CD4-positive, alpha-beta T cell (primary cell): ENCODE measurements at regions not wholly inside any gene's neighbourhood (a gene's known extent, or its start where the extent isn't known, plus 50 kb on each side); places are given as distances from the start of the nearest gene placed in this dataset.

Experiments used
- ATAC-seq: fragments of 200-7000 bp; cut with Tn5 transposase; one replicate; pipeline ENCODE4 v1.10.0; 2022; ENCODE audit warnings: mild to moderate bottlenecking; ENCODE audit not compliant: poor library complexity
- CTCF ChIA-PET: fragments of 350-600 bp; sonication (Branson Sonifier 250); formaldehyde crosslinking; loops from one replicate; lab custom pipeline; 2021; ENCODE audit warnings: antibody characterized with exemption, inconsistent platforms; lab: Charles Lee
- POLR2A ChIA-PET: fragments of 350-600 bp; sonication (Branson Sonifier 250); formaldehyde crosslinking; loops from one replicate; lab custom pipeline; 2021; ENCODE audit warnings: antibody characterized with exemption, inconsistent platforms; lab: Charles Lee
- DNase-seq, 14 experiments: peaks; one replicate each; pipeline ENCODE4 v3.0.0-alpha.2; 2013 to 2020; ENCODE audit warnings: mixed read lengths in 2 of 14
- H3K27ac ChIP-seq, 2 donors: one replicate each; pipeline versions ENCODE4 v1.5.1 to v1.7.0; 2013; ENCODE audit warnings: low read length in 2 of 2, low read depth in 1 of 2, mild to moderate bottlenecking in 1 of 2
- H3K27me3 ChIP-seq, 2 experiments: 1 replicate in 1 of 2; 2 replicates in 1 of 2; pipeline versions ENCODE4 v1.6.1 to v1.7.0; 2013; ENCODE audit warnings: low read length in 2 of 2, control low read depth in 1 of 2, mild to moderate bottlenecking in 1 of 2, moderate library complexity in 1 of 2; ENCODE audit not compliant: insufficient read depth in 2 of 2, control insufficient read depth in 1 of 2
- H3K36me3 ChIP-seq: one replicate; pipeline ENCODE4 v1.6.1; 2013; ENCODE audit warnings: low read length, control low read depth; ENCODE audit not compliant: insufficient read depth
- H3K4me1 ChIP-seq: one replicate; pipeline ENCODE4 v1.6.1; 2013; ENCODE audit warnings: low read length, control low read depth; ENCODE audit not compliant: insufficient read depth
- H3K4me3 ChIP-seq: one replicate; pipeline ENCODE4 v1.5.1; 2013; ENCODE audit warnings: mild to moderate bottlenecking, low read length, moderate library complexity
- H3K9me3 ChIP-seq, 2 experiments: 1 replicate in 1 of 2; 2 replicates in 1 of 2; pipeline versions ENCODE4 v1.6.1 to v1.7.0; 2013; ENCODE audit warnings: low read length in 2 of 2, mild to moderate bottlenecking in 2 of 2, control low read depth in 1 of 2, moderate library complexity in 1 of 2; ENCODE audit not compliant: control insufficient read depth in 1 of 2, insufficient read depth in 1 of 2
- H3K27ac Mint-ChIP-seq: one replicate; pipeline ENCODE4 v1.8.0; 2020; ENCODE audit warnings: mixed read lengths
- H3K27me3 Mint-ChIP-seq: one replicate; pipeline ENCODE4 v1.8.0; 2021; ENCODE audit warnings: mixed read lengths
- H3K36me3 Mint-ChIP-seq: one replicate; pipeline ENCODE4 v1.8.0; 2021; ENCODE audit warnings: low read depth, mixed read lengths
- H3K4me1 Mint-ChIP-seq: one replicate; pipeline ENCODE4 v1.8.0; 2021; ENCODE audit warnings: low read depth, mixed read lengths
- H3K4me3 Mint-ChIP-seq: one replicate; pipeline ENCODE4 v1.8.0; 2020; ENCODE audit warnings: mild to moderate bottlenecking, mixed read lengths
- H3K9me3 Mint-ChIP-seq: one replicate; pipeline ENCODE4 v1.8.0; 2020; ENCODE audit warnings: mixed read lengths
- intact Hi-C, 2 experiments: fragments of 100-400 bp; cut with DNase I in 1 of 2; cut with micrococcal nuclease in 1 of 2; formaldehyde crosslinking; loops; one replicate each; pipeline versions ENCODE4 v1.15.1 to v1.9.0; 2023 to 2025; cut with DNase I, micrococcal nuclease
- TF ChIP-seq, protein P1 (sequence below): fragments of 200-600 bp; IDR thresholded peaks from one replicate; pipeline ENCODE4 v1.8.0; 2022; ENCODE audit warnings: antibody characterized with exemption, mild to moderate bottlenecking

DNA sequence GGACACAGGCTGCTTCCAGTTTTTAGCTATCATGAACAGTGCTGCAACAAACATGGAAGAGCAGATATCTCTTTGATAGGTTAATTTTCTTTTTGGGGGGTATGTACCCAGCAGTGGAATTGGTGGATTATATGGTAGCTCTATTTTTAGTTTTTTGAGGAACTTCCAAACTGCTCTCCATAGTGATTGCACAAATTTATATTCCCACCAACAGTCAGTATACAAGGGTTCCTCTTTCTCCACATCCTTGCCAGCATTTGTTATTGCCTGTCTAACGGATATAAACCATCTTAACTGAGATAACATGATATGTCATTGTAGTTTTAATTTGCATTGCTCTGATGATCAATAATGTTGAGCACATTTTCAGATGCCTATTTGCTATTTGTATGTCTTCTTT lies 237.6 kb downstream of the MMUT start:
- no peak overlapping the region for H3K27ac ChIP-seq
- H3K36me3 Mint-ChIP-seq: no peaks in the 10 kb centered on the region
- H3K27ac Mint-ChIP-seq: no peak overlapping the region
- ATAC-seq: no peak
- CTCF ChIA-PET: no interaction called here
- H3K9me3 Mint-ChIP-seq: peaks cover 13% of the 10 kb centered on the region
- H3K4me1 ChIP-seq: no peaks in the 10 kb centered on the region
- H3K27me3 Mint-ChIP-seq: no peaks in the 10 kb centered on the region
- H3K4me3 ChIP-seq: no peak overlapping the region
- no peaks in the 10 kb centered on the region for H3K4me1 Mint-ChIP-seq
- DNase-seq: no peak
- no peaks in the 10 kb centered on the region for H3K36me3 ChIP-seq
- H3K4me3 Mint-ChIP-seq: no peak overlapping the region
- POLR2A ChIA-PET: no interaction called here
- no peaks in the 10 kb centered on the region for H3K9me3 ChIP-seq
- no peaks in the 10 kb centered on the region for H3K27me3 ChIP-seq
- intact Hi-C loops: no loop called here
- TF ChIP-seq, protein P1, sequence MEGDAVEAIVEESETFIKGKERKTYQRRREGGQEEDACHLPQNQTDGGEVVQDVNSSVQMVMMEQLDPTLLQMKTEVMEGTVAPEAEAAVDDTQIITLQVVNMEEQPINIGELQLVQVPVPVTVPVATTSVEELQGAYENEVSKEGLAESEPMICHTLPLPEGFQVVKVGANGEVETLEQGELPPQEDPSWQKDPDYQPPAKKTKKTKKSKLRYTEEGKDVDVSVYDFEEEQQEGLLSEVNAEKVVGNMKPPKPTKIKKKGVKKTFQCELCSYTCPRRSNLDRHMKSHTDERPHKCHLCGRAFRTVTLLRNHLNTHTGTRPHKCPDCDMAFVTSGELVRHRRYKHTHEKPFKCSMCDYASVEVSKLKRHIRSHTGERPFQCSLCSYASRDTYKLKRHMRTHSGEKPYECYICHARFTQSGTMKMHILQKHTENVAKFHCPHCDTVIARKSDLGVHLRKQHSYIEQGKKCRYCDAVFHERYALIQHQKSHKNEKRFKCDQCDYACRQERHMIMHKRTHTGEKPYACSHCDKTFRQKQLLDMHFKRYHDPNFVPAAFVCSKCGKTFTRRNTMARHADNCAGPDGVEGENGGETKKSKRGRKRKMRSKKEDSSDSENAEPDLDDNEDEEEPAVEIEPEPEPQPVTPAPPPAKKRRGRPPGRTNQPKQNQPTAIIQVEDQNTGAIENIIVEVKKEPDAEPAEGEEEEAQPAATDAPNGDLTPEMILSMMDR: no peak

DNA sequence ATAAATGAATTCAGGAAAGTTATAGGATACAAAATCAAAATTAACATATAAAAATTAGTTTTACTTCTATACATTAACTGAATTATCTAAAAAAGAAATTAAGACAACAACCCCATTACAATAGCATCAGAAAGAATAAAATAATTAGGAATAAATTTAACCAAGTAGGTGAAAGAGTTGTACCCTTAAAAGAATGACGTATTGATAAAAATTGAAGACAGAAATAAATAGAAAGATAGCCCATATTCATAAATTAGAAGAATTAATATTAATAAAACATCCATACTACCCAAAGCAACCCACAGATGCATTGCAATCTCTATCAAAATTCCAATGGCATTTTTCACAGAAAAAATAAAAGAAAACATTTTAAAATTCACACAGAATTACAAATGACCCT lies 242.8 kb downstream of the MMUT start:
- TF ChIP-seq, protein P1: no peak
- POLR2A ChIA-PET: no interaction called here

DNA sequence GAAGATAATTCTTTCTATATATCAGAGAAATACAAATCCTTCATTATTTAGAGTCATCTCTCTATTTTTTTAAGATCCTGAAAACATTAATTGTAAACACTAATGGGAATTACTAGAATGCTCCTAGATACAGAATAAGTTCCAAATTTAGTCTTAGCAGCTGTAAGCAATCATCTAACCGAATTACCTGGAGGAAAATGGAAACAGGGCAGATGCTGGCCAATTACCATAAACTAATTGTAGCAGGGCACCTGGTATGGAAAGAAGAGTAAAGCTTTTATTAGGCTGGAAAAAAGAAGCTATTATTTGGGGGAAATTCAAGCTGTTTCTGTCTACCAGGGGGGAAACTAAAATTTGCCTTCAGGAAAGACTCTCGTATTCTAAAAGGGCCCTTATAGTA lies 257.5 kb downstream of the MMUT start:
- Histone ChIP-seq H3K9me3 (peaks cover 0 to 7% of the 10 kb centered on the region in 2 experiments), H3K27ac (no peak overlapping the region), H3K27me3 (no peaks in the 10 kb centered on the region), H3K36me3 (no peaks in the 10 kb centered on the region), H3K4me3 (no peak overlapping the region), H3K4me1 (no peaks in the 10 kb centered on the region)
- Mint-ChIP-seq H3K36me3 (no peaks in the 10 kb centered on the region), H3K4me1 (no peaks in the 10 kb centered on the region), H3K27ac (no peak overlapping the region), H3K4me3 (no peak overlapping the region), H3K9me3 (peaks cover 4% of the 10 kb centered on the region), H3K27me3 (no peaks in the 10 kb centered on the region)
- ChIA-PET CTCF (no interaction called here), POLR2A (no interaction called here)
- DNase-seq (no peak), ATAC-seq (no peak)
- intact Hi-C loops: no loop called here
- TF ChIP-seq, protein P1: no peak

More for the DNA sequence above, 242.8 kb downstream of the MMUT start:
- H3K9me3 ChIP-seq: peaks cover 0 to 4% of the 10 kb centered on the region in 2 experiments
- H3K4me1 Mint-ChIP-seq: no peaks in the 10 kb centered on the region
- H3K4me3 ChIP-seq: no peak overlapping the region
- no peak for DNase-seq
- H3K27me3 Mint-ChIP-seq: no peaks in the 10 kb centered on the region
- intact Hi-C loops: no loop called here
- H3K27ac ChIP-seq: no peak overlapping the region
- no peak overlapping the region for H3K27ac Mint-ChIP-seq
- H3K36me3 Mint-ChIP-seq: no peaks in the 10 kb centered on the region
- peaks cover 17% of the 10 kb centered on the region for H3K9me3 Mint-ChIP-seq
- ATAC-seq: no peak
- CTCF ChIA-PET: no interaction called here
- no peaks in the 10 kb centered on the region for H3K27me3 ChIP-seq
- H3K4me1 ChIP-seq: no peaks in the 10 kb centered on the region
- no peaks in the 10 kb centered on the region for H3K36me3 ChIP-seq
- no peak overlapping the region for H3K4me3 Mint-ChIP-seq
